Neuronal stem cell (in vitro differentiated cells): ENCODE measurements at regions not wholly inside any gene's neighbourhood (a gene's known extent, or its start where the extent isn't known, plus 50 kb on each side); places are given as distances from the start of the nearest gene placed in this dataset.

ENCODE experiments used
- DNase-seq: peaks from one replicate; pipeline ENCODE4 v3.0.0-alpha.2; 2013; ENCODE audit warnings: low spot score
- H2AFZ ChIP-seq: one replicate; pipeline ENCODE4 v1.6.1; 2013; ENCODE audit warnings: mild to moderate bottlenecking, low read length, inconsistent platforms
- H2AK5ac ChIP-seq: 2 replicates; pipeline ENCODE4 v1.6.1; 2013; ENCODE audit warnings: low read depth, mild to moderate bottlenecking, inconsistent platforms, low read length, moderate library complexity, mixed read lengths
- H2BK120ac ChIP-seq: 2 replicates; pipeline ENCODE4 v1.6.1; 2013; ENCODE audit warnings: low read depth, mild to moderate bottlenecking, inconsistent platforms, low read length, moderate library complexity, mixed read lengths
- H2BK12ac ChIP-seq: one replicate; pipeline ENCODE4 v1.6.1; 2013; ENCODE audit warnings: low read length, inconsistent platforms
- H2BK15ac ChIP-seq: 2 replicates; pipeline ENCODE4 v1.6.1; 2013; ENCODE audit warnings: mild to moderate bottlenecking, low read length, inconsistent platforms, mixed read lengths
- H2BK5ac ChIP-seq: one replicate; pipeline ENCODE4 v1.6.1; 2013; ENCODE audit warnings: inconsistent platforms, mild to moderate bottlenecking, low read length, moderate library complexity
- H3K14ac ChIP-seq: one replicate; pipeline ENCODE4 v1.6.1; 2013; ENCODE audit warnings: low read length, inconsistent platforms
- H3K18ac ChIP-seq: 2 replicates; pipeline ENCODE4 v1.6.1; 2013; ENCODE audit warnings: low read length, inconsistent platforms
- H3K23ac ChIP-seq: 2 replicates; pipeline ENCODE4 v1.6.1; 2013; ENCODE audit warnings: low read depth, mild to moderate bottlenecking, mixed read lengths, low read length, inconsistent platforms; ENCODE audit not compliant: poor library complexity
- H3K27ac ChIP-seq: replicated peaks from 3 replicates; pipeline ENCODE4 v1.5.1; 2013; ENCODE audit warnings: low read length, inconsistent platforms
- H3K27me3 ChIP-seq, 3 experiments: 2 replicates each; pipeline ENCODE4 v1.6.1; 2013; ENCODE audit warnings: low read length in 3 of 3, mild to moderate bottlenecking in 2 of 3, inconsistent platforms in 1 of 3, low read depth in 1 of 3, mixed read lengths in 1 of 3, moderate library complexity in 1 of 3; ENCODE audit not compliant: control insufficient read depth in 3 of 3, insufficient read depth in 3 of 3
- H3K36me3 ChIP-seq, 2 donors: replicated peaks in 1 of 2; 2 replicates each; pipeline ENCODE4 v1.6.1; 2013; ENCODE audit warnings: low read length in 2 of 2; ENCODE audit not compliant: control insufficient read depth in 2 of 2, insufficient read depth in 2 of 2
- H3K4ac ChIP-seq: 2 replicates; pipeline ENCODE4 v1.6.1; 2013; ENCODE audit warnings: inconsistent platforms, mild to moderate bottlenecking, low read length, moderate library complexity
- H3K4me1 ChIP-seq, 2 donors: 1 replicate in 1 of 2; 2 replicates in 1 of 2; pipeline ENCODE4 v1.6.1; 2013; ENCODE audit warnings: low read length in 2 of 2, low read depth in 1 of 2; ENCODE audit not compliant: control insufficient read depth in 2 of 2, insufficient read depth in 1 of 2
- H3K4me2 ChIP-seq: one replicate; pipeline ENCODE4 v1.6.1; 2013; ENCODE audit warnings: mild to moderate bottlenecking, low read length, inconsistent platforms; ENCODE audit not compliant: insufficient read depth, poor library complexity, severe bottlenecking
- H3K4me3 ChIP-seq, 2 donors: 2 replicates each; pipeline ENCODE4 v1.5.1; 2013; ENCODE audit warnings: low read length in 2 of 2, mild to moderate bottlenecking in 2 of 2, inconsistent platforms in 1 of 2, moderate library complexity in 1 of 2
- H3K79me1 ChIP-seq: one replicate; pipeline ENCODE4 v1.6.1; 2013; ENCODE audit warnings: low read depth, mild to moderate bottlenecking, inconsistent platforms, low read length, moderate library complexity
- H3K9ac ChIP-seq: one replicate; pipeline ENCODE4 v1.6.1; 2013; ENCODE audit warnings: mild to moderate bottlenecking, low read depth, low read length, inconsistent platforms; ENCODE audit not compliant: poor library complexity
- H3K9me3 ChIP-seq, 2 donors: replicated peaks in 1 of 2; 2 replicates each; pipeline versions ENCODE3 to v1.6.1; 2013; ENCODE audit warnings: low read length in 2 of 2, mild to moderate bottlenecking in 2 of 2, inconsistent platforms in 1 of 2, low read depth in 1 of 2, mixed read lengths in 1 of 2, moderate library complexity in 1 of 2; ENCODE audit not compliant: control insufficient read depth in 2 of 2, insufficient read depth in 1 of 2
- H4K8ac ChIP-seq: one replicate; pipeline ENCODE4 v1.6.1; 2013; ENCODE audit warnings: low read depth, mild to moderate bottlenecking, inconsistent platforms, low read length, moderate library complexity
- H4K91ac ChIP-seq: one replicate; pipeline ENCODE4 v1.6.1; 2013; ENCODE audit warnings: low read length, low read depth, mild to moderate bottlenecking, inconsistent platforms; ENCODE audit not compliant: poor library complexity
- WGBS, 2 donors: extraction: QIAGEN DNeasy Blood & Tissue Kit; methylation state at CpG; one replicate each; pipeline ENCODE4 v1.1.7; 2013; ENCODE audit warnings: missing lambda C conversion rate in 2 of 2, mixed read lengths in 1 of 2; ENCODE audit not compliant: insufficient read length in 2 of 2, insufficient replicate concordance in 1 of 2; ENCODE audit errors: extremely low coverage in 2 of 2; 5-methylcytosine and 5-hydroxymethylcytosine counted together

- no peak overlapping the region for H3K23ac ChIP-seq
- H3K4me2 ChIP-seq, result no peak overlapping the region
- H3K4me1 ChIP-seq, result peaks cover 34 to 70% of the 10 kb centered on the region in 2 donors
- H3K27me3 ChIP-seq, result no peaks in the 10 kb centered on the region
- DNase-seq, result peak; percentile 51
- H3K18ac ChIP-seq, result no peak overlapping the region
- no CpG with 5 or more reads among the region's 9 CpGs for WGBS, 2 donors
- no peaks in the 10 kb centered on the region for H3K79me1 ChIP-seq
- H2BK120ac ChIP-seq, result no peak overlapping the region
- H2BK15ac ChIP-seq, result no peak overlapping the region
- no peaks in the 10 kb centered on the region for H3K9me3 ChIP-seq
- no peak overlapping the region for H3K14ac ChIP-seq
- H2AK5ac ChIP-seq, result no peak overlapping the region
- H3K36me3 ChIP-seq, result no peaks in the 10 kb centered on the region
- no peak overlapping the region for H2AFZ ChIP-seq
- H2BK12ac ChIP-seq, result no peak overlapping the region
- no peak overlapping the region for H4K8ac ChIP-seq
- peak overlapping the region; percentile 24 for H3K27ac ChIP-seq
- no peak overlapping the region for H3K9ac ChIP-seq
- no peak overlapping the region for H2BK5ac ChIP-seq
- H3K4me3 ChIP-seq, result no peak overlapping the region
- H3K4ac ChIP-seq, result no peak overlapping the region
- no peak overlapping the region for H4K91ac ChIP-seq
These were observed 84.2 kb downstream of the ZNF608 start for GRCh38 chr5:124662181-124662781.

- no peak overlapping the region for H3K4ac ChIP-seq
- no peak overlapping the region for H3K18ac ChIP-seq
- peaks cover 39 to 72% of the 10 kb centered on the region in 2 donors for H3K4me1 ChIP-seq
- H3K14ac ChIP-seq, result no peak overlapping the region
- no peaks in the 10 kb centered on the region for H3K27me3 ChIP-seq
- no peak overlapping the region for H3K9ac ChIP-seq
- H2BK120ac ChIP-seq, result no peak overlapping the region
- H4K8ac ChIP-seq, result no peak overlapping the region
- H4K91ac ChIP-seq, result no peak overlapping the region
- no peak overlapping the region for H2BK15ac ChIP-seq
- H3K9me3 ChIP-seq, result no peaks in the 10 kb centered on the region
- peak; percentile 86 for DNase-seq
- no peaks in the 10 kb centered on the region for H3K79me1 ChIP-seq
- H3K23ac ChIP-seq, result no peak overlapping the region
- no peak overlapping the region for H2BK12ac ChIP-seq
- H3K27ac ChIP-seq, result peak overlapping the region; percentile 84
- H3K4me3 ChIP-seq, result no peak overlapping the region
- no peaks in the 10 kb centered on the region for H3K36me3 ChIP-seq
- H3K4me2 ChIP-seq, result peak overlapping the region; percentile 29
- H2AFZ ChIP-seq, result no peak overlapping the region
- H2BK5ac ChIP-seq, result no peak overlapping the region
- no peak overlapping the region for H2AK5ac ChIP-seq
- no CpG with 5 or more reads among the region's 7 CpGs for WGBS, 2 donors
These were observed 84.9 kb downstream of the ZNF608 start for GRCh38 chr5:124661317-124662141.

- no peak overlapping the region for H4K8ac ChIP-seq
- no peak overlapping the region for H2BK15ac ChIP-seq
- H2BK12ac ChIP-seq, result no peak overlapping the region
- H3K4me3 ChIP-seq, result no peak overlapping the region
- no peaks in the 10 kb centered on the region for H3K9me3 ChIP-seq
- no peak overlapping the region for H2BK120ac ChIP-seq
- H3K27me3 ChIP-seq, result no peaks in the 10 kb centered on the region
- no peaks in the 10 kb centered on the region for H3K36me3 ChIP-seq
- no peak overlapping the region for H3K9ac ChIP-seq
- H2AK5ac ChIP-seq, result peak overlapping the region; percentile 7
- H3K18ac ChIP-seq, result peak overlapping the region; percentile 23
- H3K23ac ChIP-seq, result no peak overlapping the region
- no peak overlapping the region for H3K4ac ChIP-seq
- WGBS, 2 donors, result no CpG with 5 or more reads among the region's 6 CpGs
- no peak overlapping the region for H3K14ac ChIP-seq
- H2AFZ ChIP-seq, result no peak overlapping the region
- H3K27ac ChIP-seq, result peak overlapping the region; percentile 62
- no peak overlapping the region for H3K4me2 ChIP-seq
- H3K79me1 ChIP-seq, result no peaks in the 10 kb centered on the region
- no peak overlapping the region for H2BK5ac ChIP-seq
- DNase-seq, result no peak
- no peak overlapping the region for H4K91ac ChIP-seq
- peaks cover 46 to 82% of the 10 kb centered on the region in 2 donors for H3K4me1 ChIP-seq
These were observed 86.0 kb downstream of the ZNF608 start for GRCh38 chr5:124660229-124661093.

DNA sequence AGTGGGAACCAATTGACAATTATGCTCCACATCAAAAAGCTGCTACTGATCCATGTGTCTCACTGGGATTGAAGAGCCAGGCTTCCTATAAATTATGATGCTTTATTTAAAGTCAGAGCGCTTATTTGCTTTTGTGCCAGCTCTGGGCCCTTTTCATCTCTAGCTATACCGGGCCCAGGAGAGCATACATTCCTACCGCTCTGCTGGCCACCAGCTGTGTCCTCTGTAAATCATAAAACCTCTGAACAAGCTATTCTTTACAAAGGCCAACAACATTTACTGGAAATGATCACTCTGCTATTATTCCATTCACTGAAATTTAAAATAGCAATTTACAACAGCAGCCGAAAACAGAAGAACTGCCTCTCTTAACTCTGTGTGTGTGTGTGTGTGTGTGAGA, 86.6 kb downstream of the ZNF608 start:
- H3K9ac ChIP-seq, result no peak overlapping the region
- H3K4ac ChIP-seq, result no peak overlapping the region
- no peak overlapping the region for H2AFZ ChIP-seq
- H3K4me3 ChIP-seq, result no peak overlapping the region
- H3K14ac ChIP-seq, result no peak overlapping the region
- no peak overlapping the region for H4K91ac ChIP-seq
- H2BK120ac ChIP-seq, result no peak overlapping the region
- no peak overlapping the region for H3K27ac ChIP-seq
- no peak overlapping the region for H3K18ac ChIP-seq
- no peak overlapping the region for H4K8ac ChIP-seq
- no peak for DNase-seq
- H3K4me2 ChIP-seq, result no peak overlapping the region
- no peaks in the 10 kb centered on the region for H3K36me3 ChIP-seq
- no peaks in the 10 kb centered on the region for H3K9me3 ChIP-seq
- H2BK5ac ChIP-seq, result no peak overlapping the region
- H2BK12ac ChIP-seq, result no peak overlapping the region
- no peak overlapping the region for H2BK15ac ChIP-seq
- no CpG with 5 or more reads among the region's 4 CpGs for WGBS, 2 donors
- H2AK5ac ChIP-seq, result no peak overlapping the region
- no peaks in the 10 kb centered on the region for H3K79me1 ChIP-seq
- H3K4me1 ChIP-seq, result peaks cover 47 to 89% of the 10 kb centered on the region in 2 donors
- no peaks in the 10 kb centered on the region for H3K27me3 ChIP-seq
- no peak overlapping the region for H3K23ac ChIP-seq
